ENCODE measurements at regions not wholly inside any gene's neighbourhood (a gene's known extent, or its start where the extent isn't known, plus 50 kb on each side); places are given as distances from the start of the nearest gene placed in this dataset.

- Histone ChIP-seq H3K4me3 (no peak overlapping the region), H3K36me3 (no peaks in the 10 kb centered on the region), H3K27me3 (no peaks in the 10 kb centered on the region), H3K27ac (no peak overlapping the region), H3K4me1 (no peaks in the 10 kb centered on the region), H3K9me3 (no peaks in the 10 kb centered on the region)
- DNase-seq = no peak
- TF ChIP-seq CTCF (IDR thresholded peaks at IDR 0.05) = no peak
Measured at GRCh38 chr5:119852140-119852539, 222.8 kb downstream of the FAM170A start.

GRCh38 chr5:119860463-119860862 is 231.1 kb downstream of the FAM170A start:
- H3K27me3 ChIP-seq = no peaks in the 10 kb centered on the region
- no peak for TF ChIP-seq CTCF (IDR thresholded peaks at IDR 0.05)
- TF ChIP-seq POLR2A (IDR thresholded peaks at IDR 0.05) = no peak
- H3K4me3 ChIP-seq = no peak overlapping the region
- H3K9me3 ChIP-seq = no peaks in the 10 kb centered on the region
- no peak overlapping the region for H3K27ac ChIP-seq
- DNase-seq = no peak
- H3K36me3 ChIP-seq = no peaks in the 10 kb centered on the region
- H3K4me1 ChIP-seq = no peaks in the 10 kb centered on the region

GRCh38 chr5:119862619-119863018 is 233.3 kb downstream of the FAM170A start:
- Histone ChIP-seq H3K9me3 (no peaks in the 10 kb centered on the region), H3K4me1 (no peaks in the 10 kb centered on the region), H3K27me3 (no peaks in the 10 kb centered on the region), H3K36me3 (no peaks in the 10 kb centered on the region), H3K27ac (no peak overlapping the region), H3K4me3 (no peak overlapping the region)
- no peak for DNase-seq
- TF ChIP-seq CTCF (IDR thresholded peaks at IDR 0.05) (no peak), POLR2A (IDR thresholded peaks at IDR 0.05) (no peak)

GRCh38 chr5:119864286-119864685 is 234.9 kb downstream of the FAM170A start:
- H3K36me3 ChIP-seq = no peaks in the 10 kb centered on the region
- H3K27ac ChIP-seq = no peak overlapping the region
- no peak for DNase-seq
- TF ChIP-seq POLR2A (IDR thresholded peaks at IDR 0.05) (no peak), CTCF (IDR thresholded peaks at IDR 0.05) (no peak)
- no peaks in the 10 kb centered on the region for H3K27me3 ChIP-seq
- no peak overlapping the region for H3K4me3 ChIP-seq
- H3K4me1 ChIP-seq = no peaks in the 10 kb centered on the region
- no peaks in the 10 kb centered on the region for H3K9me3 ChIP-seq

GRCh38 chr5:119873611-119874010 is 244.3 kb downstream of the FAM170A start:
- no peak overlapping the region for H3K4me3 ChIP-seq
- no peaks in the 10 kb centered on the region for H3K9me3 ChIP-seq
- no peak for TF ChIP-seq CTCF (IDR thresholded peaks at IDR 0.05)
- TF ChIP-seq POLR2A (IDR thresholded peaks at IDR 0.05) = no peak
- H3K27me3 ChIP-seq = no peaks in the 10 kb centered on the region
- no peak for DNase-seq
- no peak overlapping the region for H3K27ac ChIP-seq
- no peaks in the 10 kb centered on the region for H3K36me3 ChIP-seq
- H3K4me1 ChIP-seq = no peaks in the 10 kb centered on the region

- no peak overlapping the region for H3K27ac ChIP-seq
- H3K4me1 ChIP-seq = no peaks in the 10 kb centered on the region
- no peak for TF ChIP-seq POLR2A (IDR thresholded peaks at IDR 0.05)
- TF ChIP-seq CTCF (IDR thresholded peaks at IDR 0.05) = no peak
- DNase-seq = no peak
- H3K27me3 ChIP-seq = no peaks in the 10 kb centered on the region
- H3K36me3 ChIP-seq = no peaks in the 10 kb centered on the region
- no peak overlapping the region for H3K4me3 ChIP-seq
- no peaks in the 10 kb centered on the region for H3K9me3 ChIP-seq
Measured at GRCh38 chr5:119876522-119876921, 247.2 kb downstream of the FAM170A start.
